GM12878 (cell line): ENCODE measurements at regions not wholly inside any gene's neighbourhood (a gene's known extent, or its start where the extent isn't known, plus 50 kb on each side); places are given as distances from the start of the nearest gene placed in this dataset.

ENCODE experiments used
- GABPA ChIP-seq: IDR thresholded peaks from 2 replicates; pipeline ENCODE4 v1.6.1; 2014; ENCODE audit warnings: antibody characterized with exemption, low read depth, mild to moderate bottlenecking, inconsistent platforms
- HDAC2 ChIP-seq: fragments of 200-600 bp; sonication (generic); IDR thresholded peaks from 2 replicates; pipeline ENCODE4 v1.6.1; 2017
- STAT3 ChIP-seq: IDR thresholded peaks from 2 replicates; pipeline ENCODE4 v1.6.1; 2011; ENCODE audit warnings: low read depth, low read length, improper control_type of control experiment
- TF ChIP-seq, protein P1 (sequence below), 3 experiments: IDR thresholded peaks in 2 of 3; conservative IDR thresholded peaks in 1 of 3; 2 replicates each; pipeline ENCODE4 v1.5.1; 2011; ENCODE audit warnings: low read depth in 3 of 3, low read length in 3 of 3, mild to moderate bottlenecking in 3 of 3, control low read depth in 2 of 3, moderate library complexity in 2 of 3, inconsistent platforms in 1 of 3, mixed read lengths in 1 of 3; ENCODE audit not compliant: control insufficient read depth in 2 of 3, insufficient read depth in 1 of 3; ENCODE audit errors: extremely low read depth in 1 of 3
- TF ChIP-seq, protein P2 (sequence below): IDR thresholded peaks from 2 replicates; pipeline ENCODE4 v1.6.1; 2012; ENCODE audit warnings: mild to moderate bottlenecking, low read depth, low read length

- TF ChIP-seq HDAC2 (no peak), GABPA (no peak), STAT3 (no peak)
- TF ChIP-seq, protein P1, sequence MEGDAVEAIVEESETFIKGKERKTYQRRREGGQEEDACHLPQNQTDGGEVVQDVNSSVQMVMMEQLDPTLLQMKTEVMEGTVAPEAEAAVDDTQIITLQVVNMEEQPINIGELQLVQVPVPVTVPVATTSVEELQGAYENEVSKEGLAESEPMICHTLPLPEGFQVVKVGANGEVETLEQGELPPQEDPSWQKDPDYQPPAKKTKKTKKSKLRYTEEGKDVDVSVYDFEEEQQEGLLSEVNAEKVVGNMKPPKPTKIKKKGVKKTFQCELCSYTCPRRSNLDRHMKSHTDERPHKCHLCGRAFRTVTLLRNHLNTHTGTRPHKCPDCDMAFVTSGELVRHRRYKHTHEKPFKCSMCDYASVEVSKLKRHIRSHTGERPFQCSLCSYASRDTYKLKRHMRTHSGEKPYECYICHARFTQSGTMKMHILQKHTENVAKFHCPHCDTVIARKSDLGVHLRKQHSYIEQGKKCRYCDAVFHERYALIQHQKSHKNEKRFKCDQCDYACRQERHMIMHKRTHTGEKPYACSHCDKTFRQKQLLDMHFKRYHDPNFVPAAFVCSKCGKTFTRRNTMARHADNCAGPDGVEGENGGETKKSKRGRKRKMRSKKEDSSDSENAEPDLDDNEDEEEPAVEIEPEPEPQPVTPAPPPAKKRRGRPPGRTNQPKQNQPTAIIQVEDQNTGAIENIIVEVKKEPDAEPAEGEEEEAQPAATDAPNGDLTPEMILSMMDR (IDR thresholded peaks at IDR 0.05 in 2 of 3, conservative IDR thresholded peaks at IDR 0.05 in 1 of 3; ENCODE audit: control insufficient read depth in 2 of 3, extremely low read depth in 1 of 3, insufficient read depth in 1 of 3, low read depth in 3 of 3, low read length in 3 of 3): no peak
- TF ChIP-seq, protein P2, sequence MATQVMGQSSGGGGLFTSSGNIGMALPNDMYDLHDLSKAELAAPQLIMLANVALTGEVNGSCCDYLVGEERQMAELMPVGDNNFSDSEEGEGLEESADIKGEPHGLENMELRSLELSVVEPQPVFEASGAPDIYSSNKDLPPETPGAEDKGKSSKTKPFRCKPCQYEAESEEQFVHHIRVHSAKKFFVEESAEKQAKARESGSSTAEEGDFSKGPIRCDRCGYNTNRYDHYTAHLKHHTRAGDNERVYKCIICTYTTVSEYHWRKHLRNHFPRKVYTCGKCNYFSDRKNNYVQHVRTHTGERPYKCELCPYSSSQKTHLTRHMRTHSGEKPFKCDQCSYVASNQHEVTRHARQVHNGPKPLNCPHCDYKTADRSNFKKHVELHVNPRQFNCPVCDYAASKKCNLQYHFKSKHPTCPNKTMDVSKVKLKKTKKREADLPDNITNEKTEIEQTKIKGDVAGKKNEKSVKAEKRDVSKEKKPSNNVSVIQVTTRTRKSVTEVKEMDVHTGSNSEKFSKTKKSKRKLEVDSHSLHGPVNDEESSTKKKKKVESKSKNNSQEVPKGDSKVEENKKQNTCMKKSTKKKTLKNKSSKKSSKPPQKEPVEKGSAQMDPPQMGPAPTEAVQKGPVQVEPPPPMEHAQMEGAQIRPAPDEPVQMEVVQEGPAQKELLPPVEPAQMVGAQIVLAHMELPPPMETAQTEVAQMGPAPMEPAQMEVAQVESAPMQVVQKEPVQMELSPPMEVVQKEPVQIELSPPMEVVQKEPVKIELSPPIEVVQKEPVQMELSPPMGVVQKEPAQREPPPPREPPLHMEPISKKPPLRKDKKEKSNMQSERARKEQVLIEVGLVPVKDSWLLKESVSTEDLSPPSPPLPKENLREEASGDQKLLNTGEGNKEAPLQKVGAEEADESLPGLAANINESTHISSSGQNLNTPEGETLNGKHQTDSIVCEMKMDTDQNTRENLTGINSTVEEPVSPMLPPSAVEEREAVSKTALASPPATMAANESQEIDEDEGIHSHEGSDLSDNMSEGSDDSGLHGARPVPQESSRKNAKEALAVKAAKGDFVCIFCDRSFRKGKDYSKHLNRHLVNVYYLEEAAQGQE: no peak
Observed at GRCh38 chr10:118939211-118940007, 90.1 kb upstream of the NANOS1 start.
